GM18511 (cell line): ENCODE measurements at regions not wholly inside any gene's neighbourhood (a gene's known extent, or its start where the extent isn't known, plus 50 kb on each side); places are given as distances from the start of the nearest gene placed in this dataset.
A peak's percentile ranks its signal among the peaks of the same experiment; 100 is the strongest.
"Not testable (repeated sequence)": the region's sequence is repeated elsewhere in the genome, so short reads cannot be mapped to it uniquely, and the experiment has no call there.

Experiments used
- ATAC-seq: cut with Tn5 transposase; IDR thresholded peaks from one replicate; pipeline ENCODE4 v1.9.1; 2021; ENCODE audit warnings: mild to moderate bottlenecking, moderate library complexity; ENCODE audit not compliant: unreplicated experiment

DNA sequence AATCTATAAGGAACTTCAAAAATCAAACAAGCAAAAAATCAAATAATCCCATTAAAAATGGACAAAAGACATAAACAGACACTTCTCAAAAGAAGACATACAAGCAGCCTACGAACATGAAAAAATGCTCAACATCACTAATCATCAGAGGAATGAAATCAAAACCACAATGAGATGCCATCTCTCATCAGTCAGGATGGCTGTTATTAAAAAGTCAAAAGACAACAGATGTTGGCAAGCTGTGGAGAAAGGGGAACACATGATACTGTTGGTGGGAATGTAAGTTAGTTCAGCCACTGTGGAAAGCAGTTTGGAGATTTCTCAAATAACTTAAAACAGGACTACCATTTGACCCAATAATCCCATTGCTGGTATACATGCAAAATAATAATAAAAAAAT is 226.4 kb downstream of the S1PR1 start:
- ATAC-seq, result no peak

DNA sequence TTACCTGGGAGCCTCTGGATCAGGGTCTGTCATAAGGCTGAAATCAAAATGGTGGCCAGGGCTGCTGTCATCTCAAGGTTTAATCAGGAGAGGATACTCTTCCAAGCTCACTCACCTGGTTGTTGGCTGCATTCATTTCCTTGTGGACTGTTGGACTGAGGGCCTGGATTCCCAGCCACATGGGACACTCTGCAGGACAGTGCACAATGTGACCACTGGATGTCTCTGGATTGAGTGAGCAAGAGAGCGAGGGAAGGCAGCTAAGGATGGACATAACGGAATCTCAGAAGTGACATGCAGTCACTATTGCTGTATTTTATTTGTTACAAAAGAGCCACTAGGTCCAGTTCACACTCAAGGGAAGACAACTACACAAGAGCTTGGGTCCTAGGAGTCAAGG is 229.1 kb downstream of the S1PR1 start:
- no peak for ATAC-seq

DNA sequence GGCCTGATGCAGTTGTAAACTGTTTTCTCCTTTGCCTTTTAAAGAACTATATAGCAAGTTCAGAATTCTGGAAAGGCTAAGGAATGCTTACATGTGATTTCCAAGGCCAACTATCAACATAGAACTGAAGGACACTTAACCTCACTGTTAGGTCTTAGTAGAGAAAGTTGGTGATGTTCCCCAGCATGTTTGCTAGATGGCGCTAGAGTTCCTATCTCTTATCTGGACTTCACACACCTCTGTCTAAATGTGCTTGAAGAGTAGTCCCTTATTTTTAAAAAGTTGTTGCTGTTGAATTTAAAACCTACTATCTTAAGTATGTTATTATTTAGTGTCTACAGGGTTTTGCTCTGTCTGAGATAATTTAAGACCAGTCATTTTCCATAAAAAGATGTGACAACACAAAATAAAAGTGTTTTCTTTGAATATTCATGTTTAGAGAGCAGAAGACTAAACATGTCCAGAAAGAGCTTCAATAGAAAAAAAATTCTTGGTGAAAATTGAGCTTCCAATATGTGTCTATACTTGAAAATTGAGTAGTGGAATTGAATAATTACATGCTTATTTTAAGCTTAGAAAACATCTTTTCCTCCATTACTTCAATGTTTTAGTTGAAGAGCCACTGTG is 237.3 kb downstream of the S1PR1 start:
- ATAC-seq, result peak; percentile 63

DNA sequence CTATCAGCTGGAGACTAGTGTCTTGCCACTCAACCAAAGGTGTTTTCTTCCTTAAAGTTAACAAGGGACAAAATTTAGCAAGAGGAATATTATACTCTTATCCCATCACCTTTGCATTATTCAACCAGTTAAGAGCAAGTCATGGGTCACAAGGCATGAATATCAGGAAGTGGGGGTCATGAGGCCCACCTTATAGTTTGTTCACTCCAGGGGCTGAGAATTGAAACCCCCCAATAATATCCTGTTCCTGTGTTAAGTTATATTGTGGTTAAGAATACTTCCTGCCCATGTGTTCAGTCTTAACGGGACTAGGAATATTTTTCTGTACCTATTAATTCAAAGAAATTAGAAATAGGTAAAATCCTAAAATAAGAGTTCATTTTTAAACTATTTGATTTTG is 239.7 kb downstream of the S1PR1 start:
- no peak for ATAC-seq

DNA sequence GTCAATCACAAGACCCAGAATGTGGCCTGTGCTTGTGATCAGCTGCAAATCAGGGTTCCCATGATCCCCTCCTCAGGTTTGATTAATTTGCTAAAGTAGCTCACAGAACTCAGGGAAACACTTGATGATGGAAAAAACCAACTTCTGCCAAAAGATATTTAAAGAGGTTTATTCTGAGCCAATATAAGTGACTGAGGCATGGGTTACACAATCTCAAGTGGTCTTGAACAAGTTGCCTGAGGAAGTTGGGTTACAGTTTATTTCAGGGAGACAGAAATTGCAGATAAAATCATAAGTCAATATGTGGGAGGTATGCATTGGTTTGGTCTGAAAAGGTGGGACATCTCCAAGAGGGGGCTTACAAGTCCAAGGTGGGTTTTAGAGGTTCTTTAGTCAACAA is 243.1 kb downstream of the S1PR1 start:
- no peak for ATAC-seq

DNA sequence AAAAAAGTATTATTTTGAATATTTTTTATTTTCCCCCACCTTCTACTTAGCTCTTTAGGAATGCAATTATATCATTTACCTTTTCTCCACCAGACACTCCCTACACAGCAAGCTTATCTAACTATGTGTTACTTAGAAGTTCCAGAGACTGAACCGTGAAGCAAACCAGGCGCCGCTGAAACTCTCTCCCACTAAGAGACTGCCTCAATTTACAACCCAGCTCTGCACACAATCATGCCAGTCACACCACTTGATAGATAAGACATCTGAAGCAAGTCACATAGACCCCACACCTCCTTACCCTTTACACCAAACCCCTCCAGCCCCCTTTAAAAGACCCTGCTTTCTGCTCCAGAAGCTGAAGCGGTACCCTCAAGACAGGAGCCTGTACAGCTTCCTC is 245.5 kb downstream of the S1PR1 start:
- ATAC-seq, result no peak

DNA sequence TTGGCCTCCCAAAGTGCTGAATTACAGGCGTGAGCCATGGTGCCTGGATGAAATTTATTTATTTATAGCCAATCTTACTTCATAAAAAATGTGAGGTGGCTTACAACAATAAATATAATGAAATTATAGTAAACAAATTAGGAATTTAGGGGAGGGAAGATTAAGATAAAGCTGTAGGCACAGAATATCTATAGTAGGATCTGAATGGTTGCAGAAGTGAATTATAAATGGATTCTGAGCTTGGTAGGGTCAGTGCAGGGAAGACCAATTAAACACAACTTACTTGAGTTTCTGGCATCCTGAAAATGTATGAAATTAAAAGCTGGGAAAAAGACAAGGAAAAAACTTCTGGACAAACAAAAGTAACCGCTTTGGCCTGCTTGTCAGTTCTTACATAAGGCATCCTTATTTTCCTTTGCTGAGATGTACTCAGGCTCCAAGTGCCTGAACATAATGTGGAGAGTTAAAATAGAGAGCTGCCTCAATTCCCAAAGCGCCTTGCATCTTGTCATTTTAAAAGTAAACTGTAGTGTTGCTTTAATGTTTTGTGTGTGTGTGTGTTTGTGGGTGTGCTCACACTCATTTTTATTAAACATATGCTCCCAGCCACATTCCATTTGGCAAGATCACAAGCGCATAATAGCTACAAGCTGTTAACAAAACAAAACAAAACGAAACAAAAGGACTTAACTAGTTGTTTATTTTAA is 247.3 kb downstream of the S1PR1 start:
- ATAC-seq, result no peak

DNA sequence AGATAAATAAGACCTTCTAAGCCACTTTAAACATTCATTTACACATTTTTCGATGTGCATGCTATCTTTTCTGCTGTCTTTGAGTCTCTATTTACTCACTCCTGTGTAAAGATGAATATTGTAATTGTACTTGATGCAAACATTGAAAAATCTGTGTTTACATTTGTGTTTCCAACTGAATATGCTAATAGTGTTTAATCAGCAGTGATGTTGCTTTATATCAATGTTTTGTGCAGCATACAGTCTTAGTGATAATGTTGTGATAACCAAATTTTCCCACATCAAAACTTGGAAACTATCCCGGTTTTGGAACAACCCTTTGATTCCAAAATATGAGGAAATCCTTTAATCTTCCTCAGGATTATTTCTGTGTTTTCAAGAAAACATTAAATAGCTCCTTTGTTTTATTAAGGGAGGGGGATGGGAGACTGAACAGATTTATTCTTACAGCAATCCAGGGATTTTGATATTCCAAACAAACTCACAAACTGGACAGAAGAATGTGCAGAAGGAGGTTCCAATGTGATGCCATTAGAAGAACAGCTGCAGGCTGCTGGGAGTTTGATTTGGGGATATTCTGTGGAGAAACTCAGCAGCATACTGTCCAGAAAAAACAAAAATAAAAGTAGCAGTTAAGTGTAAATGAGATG is 248.0 kb downstream of the S1PR1 start:
- ATAC-seq, result no peak

DNA sequence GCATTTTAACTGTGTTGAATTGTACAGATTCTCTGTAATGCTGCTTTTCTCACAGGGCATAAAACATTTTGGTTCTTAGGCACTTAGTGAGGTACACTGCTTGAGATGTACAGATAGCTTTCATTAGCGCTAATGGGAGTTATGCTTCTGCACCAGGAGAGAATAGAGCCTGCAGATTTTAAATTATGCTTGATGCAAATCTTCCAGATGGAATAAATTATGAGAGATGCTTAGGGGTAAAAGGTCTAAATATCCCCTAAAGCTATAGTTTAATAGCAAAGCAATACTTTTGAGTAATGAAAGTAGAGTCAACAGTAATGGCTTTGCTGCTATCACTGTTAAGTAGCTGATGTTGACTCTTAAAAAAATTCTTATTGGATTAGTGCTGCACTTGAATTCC is 248.9 kb downstream of the S1PR1 start:
- ATAC-seq, result no peak

DNA sequence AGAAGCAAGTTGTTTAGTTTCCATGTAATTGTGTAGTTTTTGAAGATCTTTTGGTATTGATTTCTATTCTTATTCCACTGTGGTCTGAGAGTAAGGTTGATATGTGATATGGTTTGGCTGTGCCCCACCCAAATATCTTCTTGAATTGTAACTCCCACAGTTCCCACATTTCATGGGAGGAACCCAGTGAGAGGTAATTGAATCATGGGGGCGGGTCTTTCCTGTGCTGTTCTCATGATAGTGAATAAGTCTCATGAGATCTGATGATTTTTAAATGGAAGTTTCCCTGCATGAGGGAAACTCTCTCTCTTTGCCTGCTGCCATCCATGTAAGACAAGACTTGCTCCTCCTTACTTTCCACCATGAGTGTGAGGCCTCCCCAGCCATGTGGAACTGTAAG is 255.3 kb downstream of the S1PR1 start:
- not testable (repeated sequence) for ATAC-seq

DNA sequence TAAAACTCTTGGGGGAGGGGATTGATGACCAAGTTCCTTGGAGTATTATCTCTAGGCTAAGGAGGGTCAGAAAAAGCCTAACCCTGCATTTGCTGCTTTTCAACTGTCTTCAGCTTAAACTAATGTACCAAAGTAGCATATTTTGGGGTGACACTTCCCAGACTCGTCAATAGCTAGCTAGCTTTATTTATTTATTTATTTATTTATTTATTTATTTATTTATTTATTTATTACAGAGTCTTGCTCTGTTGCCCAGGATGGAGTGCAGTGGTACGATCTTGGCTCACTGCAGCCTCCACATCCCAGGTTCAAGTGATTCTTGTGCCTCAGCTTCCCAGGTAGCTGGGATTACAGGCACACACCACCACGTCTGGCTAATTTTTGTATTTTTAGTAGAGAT is 257.1 kb downstream of the S1PR1 start:
- ATAC-seq, result not testable (repeated sequence)

DNA sequence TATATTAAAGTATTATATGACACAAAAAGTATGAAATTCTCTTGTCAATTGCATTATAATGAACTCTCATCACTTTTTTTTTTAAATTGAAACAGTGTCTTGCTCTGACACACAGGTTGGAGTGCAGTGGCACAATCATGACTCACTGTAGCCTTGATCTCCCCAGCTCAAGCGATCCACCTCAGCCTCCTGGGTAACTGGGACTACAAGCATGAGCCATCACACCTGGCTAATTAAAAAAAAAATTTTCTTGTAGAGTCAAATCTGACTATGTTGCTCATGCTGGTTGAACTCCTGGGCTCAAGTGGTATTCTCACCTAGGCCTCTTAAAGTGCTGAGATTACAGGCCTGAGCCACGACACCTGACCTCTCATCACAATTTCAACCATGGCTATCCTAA is 259.3 kb downstream of the S1PR1 start:
- no peak for ATAC-seq

DNA sequence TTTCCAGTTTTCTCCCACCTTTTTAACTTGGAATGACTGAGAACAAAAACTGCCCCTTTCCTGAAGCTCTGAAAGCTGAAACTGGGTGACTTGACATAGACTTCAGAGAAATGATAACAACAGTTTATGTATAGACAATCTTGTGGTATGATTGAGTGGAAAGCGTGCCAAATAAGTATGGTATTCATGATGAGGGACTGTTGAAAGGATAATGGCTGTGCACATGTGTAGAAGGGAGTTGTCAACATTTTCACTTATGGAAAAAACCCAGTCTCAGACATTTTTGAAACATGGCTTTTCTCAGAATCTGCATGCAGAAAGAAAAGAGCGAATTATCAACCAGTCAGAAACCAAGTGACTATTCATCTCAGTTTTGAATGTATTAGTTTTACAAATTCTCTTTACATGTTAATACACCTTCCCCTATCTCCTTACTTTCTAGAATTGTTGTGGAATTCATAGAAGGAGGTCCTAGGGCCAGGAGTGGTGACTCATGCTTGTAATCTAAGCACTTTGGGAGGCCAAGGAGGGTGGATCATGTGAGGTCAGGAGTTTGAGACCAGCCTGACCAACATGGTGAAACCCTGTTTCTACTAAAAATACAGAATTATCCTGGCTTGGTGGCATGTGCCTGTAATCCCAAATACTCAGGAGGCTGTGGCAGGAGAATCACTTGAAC is 261.2 kb downstream of the S1PR1 start:
- ATAC-seq, result no peak

DNA sequence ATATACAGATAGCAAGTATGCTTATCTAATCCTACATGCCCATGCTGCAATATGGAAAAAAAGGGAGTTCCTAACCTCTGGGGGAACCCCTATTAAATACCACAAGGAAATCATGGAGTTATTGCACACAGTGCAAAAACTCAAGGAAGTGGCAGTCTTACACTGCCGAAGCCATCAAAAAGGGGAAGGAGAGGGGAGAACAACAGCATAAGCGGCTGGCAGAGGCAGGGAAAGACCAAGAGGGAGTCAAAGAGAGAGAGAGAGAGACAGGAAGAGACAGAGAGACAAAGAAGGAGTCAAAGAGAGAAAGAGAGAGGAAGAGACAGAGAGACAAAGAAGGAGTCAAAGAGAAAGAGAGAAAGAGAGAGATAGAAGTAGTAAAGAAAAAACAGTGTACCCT is 267.3 kb downstream of the S1PR1 start:
- not testable (repeated sequence) for ATAC-seq

DNA sequence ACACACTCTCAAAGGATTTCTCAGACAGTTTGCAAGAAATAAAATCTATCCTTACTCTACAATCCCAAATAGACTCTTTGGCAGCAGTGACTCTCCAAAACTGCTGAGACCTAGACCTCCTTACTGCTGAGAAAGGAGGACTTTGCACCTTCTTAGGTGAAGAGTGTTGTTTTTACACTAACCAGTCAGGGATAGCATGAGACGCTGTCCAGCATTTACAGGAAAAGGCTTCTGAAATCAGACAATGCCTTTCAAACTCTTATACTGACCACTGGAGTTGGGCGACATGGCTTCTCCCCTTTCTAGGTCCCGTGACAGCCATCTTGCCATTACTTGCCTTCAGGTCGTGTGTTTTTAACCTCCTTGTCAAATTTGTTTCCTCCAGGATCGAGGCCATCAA is 268.4 kb downstream of the S1PR1 start:
- not testable (repeated sequence) for ATAC-seq

DNA sequence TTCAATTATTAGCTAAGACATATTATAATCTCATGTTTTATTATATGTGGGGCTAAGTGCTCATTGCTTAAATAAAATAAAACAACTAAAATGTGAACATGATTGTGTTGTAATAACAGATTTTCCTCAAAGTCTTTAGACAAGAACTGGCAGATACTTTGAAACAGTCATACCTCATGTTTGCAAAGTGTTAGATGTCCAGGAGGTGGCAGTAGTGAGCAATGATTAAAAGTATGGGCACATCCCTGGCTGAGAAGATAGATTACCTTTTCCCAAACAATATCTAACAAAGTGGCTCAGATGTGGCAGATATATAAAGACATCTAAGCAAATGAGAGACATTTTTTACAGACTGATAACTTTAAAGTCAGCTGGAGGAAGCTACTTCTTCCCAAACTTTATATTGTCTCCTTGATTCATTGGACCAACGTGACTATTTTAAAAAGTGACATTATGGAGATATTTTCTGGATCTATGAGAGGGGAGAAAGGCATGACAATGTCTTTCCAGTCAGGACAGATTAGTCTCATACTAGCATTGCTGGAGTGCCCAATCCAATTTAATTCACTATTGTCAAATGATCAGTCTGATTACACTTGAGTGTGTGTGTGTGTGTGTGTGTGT is 269.8 kb downstream of the S1PR1 start:
- peak; percentile 89 for ATAC-seq

DNA sequence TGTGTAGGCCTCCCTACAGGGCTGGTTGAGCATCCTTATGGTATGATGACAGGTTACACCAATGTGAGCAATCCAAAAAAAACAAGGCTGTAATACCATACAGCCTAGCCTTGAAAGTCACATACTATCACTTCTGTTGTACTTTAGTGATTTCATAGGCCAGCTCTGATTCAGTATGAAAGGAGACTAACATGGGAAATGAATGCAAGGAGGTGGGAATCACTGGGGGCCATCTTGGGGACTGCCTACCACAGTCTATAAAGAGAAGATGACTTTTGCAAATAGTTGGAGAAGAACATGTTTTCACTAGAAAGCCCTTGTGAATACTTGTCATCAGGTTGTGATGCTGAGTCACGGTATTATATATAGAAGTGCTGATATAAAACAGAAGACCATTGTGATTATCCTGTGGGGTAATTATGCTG is 270.7 kb downstream of the S1PR1 start:
- no peak for ATAC-seq

DNA sequence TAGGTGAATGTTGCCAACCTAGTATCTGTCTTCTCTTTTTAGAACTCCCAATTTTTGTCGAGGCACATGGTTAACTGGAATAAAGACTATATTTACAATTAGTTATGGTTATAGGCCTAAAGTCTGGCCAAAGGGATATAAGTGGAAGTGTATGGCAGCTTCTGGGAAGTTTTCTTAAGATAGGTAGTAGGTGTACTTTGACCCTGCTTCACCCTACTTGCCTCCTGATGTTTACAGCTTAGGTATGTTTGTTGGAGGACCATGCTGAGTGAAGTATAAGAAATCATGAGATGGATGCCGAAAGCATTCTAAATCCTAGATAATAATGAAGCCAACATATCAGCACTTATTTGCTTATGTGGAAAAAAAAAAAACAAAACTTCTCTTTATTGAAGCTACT is 272.1 kb downstream of the S1PR1 start:
- ATAC-seq, result no peak

DNA sequence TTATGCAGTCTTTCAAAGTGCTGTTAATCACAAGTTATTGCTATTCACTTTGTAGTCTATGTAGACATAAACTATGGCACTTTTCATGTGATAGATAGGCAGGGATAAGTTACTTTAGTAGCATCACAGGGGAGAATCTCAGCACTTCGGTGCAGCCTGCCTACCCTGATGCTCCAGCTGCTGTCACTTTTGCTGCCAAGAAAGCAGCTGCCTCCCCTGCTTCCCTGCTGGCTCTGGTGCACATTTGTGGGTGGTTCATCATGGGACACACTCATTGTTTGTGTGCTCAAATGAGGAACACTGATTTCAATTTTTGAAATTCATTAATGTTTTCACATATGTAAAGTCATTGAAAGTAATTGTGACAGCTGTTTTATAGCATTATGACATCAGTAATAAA is 272.6 kb downstream of the S1PR1 start:
- ATAC-seq, result no peak

DNA sequence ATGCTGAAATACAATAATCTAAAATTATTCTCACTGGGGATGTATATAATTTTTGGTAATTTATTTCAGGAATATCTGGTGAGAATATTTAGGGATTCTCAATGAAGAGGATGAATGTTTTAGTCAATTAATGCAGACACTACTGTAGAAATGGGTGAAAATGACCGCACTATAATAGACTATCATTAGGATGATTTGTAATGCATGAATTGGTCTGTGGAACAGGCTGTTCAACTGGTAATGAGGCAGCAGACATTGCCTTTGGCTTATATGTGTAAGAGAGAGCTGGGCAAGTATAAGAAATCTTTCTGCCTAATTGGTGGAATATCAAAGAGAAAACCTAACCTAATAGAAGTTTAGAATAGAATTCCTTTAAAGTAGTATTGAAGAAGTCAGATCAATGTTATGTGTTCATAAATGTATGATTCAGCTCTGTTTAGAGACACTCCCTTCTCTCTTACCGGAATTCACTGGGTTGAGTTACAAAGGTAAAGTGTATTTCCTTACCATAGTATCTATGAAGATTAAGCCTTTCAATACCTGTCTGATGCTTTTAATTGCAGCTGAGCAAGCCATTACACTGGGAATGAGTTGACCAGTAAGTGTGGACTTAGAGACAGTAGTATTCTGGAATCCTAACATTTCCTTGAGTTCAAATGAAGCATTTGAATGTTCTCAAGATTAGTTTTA is 274.5 kb downstream of the S1PR1 start:
- no peak for ATAC-seq

DNA sequence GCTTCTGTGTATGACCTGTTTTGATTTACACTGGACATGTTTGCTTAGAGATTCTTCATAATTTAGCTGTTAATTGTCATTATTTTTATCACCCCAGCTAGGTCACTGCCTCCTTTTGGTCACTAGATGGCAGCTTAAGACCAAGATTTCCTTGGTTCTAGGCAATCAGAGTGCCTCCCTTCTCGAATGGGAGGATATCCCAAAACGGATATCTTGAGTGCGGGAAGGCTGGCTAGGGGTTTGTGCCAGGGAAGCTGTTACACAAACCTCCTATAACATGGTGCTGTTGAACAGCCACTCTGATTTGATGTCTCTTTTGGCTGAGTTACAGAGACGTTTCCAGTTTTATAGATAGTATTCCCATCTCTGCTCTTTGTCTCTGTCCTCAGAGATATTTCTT is 283.5 kb downstream of the S1PR1 start:
- ATAC-seq, result peak; percentile 92
